Non-pigmented ciliary epithelial cell (primary cell): ENCODE measurements at regions not wholly inside any gene's neighbourhood (a gene's known extent, or its start where the extent isn't known, plus 50 kb on each side); places are given as distances from the start of the nearest gene placed in this dataset.

Experiments used
- DNase-seq: peaks from one replicate; pipeline ENCODE4 v3.0.0-alpha.2; 2010; ENCODE audit warnings: low read depth

GRCh38 chr10:36114141-36114540 lies 472.0 kb upstream of the FZD8 start:
- DNase-seq: no peak

- no peak for DNase-seq
These were observed 469.6 kb upstream of the FZD8 start for GRCh38 chr10:36111676-36112075.

- DNase-seq: no peak
These were observed 468.0 kb upstream of the FZD8 start for GRCh38 chr10:36110097-36110496.

- no peak for DNase-seq
These were observed 467.4 kb upstream of the FZD8 start for GRCh38 chr10:36109399-36110023.

- no peak for DNase-seq
These were observed 455.6 kb upstream of the FZD8 start for GRCh38 chr10:36097696-36098095.

GRCh38 chr10:36096576-36096975 lies 454.5 kb upstream of the FZD8 start:
- DNase-seq: no peak

GRCh38 chr10:36094096-36094495 lies 452.0 kb upstream of the FZD8 start:
- no peak for DNase-seq

- no peak for DNase-seq
These were observed 450.0 kb upstream of the FZD8 start for GRCh38 chr10:36092116-36092515.

GRCh38 chr10:36091007-36091406 lies 448.9 kb upstream of the FZD8 start:
- no peak for DNase-seq

- no peak for DNase-seq
These were observed 447.8 kb upstream of the FZD8 start for GRCh38 chr10:36089790-36090440.

GRCh38 chr10:36087006-36088005 lies 445.2 kb upstream of the FZD8 start:
- DNase-seq: no peak

- DNase-seq: no peak
These were observed 433.1 kb upstream of the FZD8 start for GRCh38 chr10:36075196-36075595.

GRCh38 chr10:36073796-36074345 lies 431.8 kb upstream of the FZD8 start:
- no peak for DNase-seq

- no peak for DNase-seq
These were observed 426.4 kb upstream of the FZD8 start for GRCh38 chr10:36068542-36068941.

- DNase-seq: no peak
These were observed 425.7 kb upstream of the FZD8 start for GRCh38 chr10:36067748-36068147.

GRCh38 chr10:36066850-36067249 lies 424.8 kb upstream of the FZD8 start:
- DNase-seq: no peak

GRCh38 chr10:36066102-36066501 lies 424.0 kb upstream of the FZD8 start:
- DNase-seq: no peak

- no peak for DNase-seq
These were observed 421.3 kb upstream of the FZD8 start for GRCh38 chr10:36063396-36063795.

GRCh38 chr10:36057731-36058130 lies 415.6 kb upstream of the FZD8 start:
- no peak for DNase-seq

- no peak for DNase-seq
These were observed 415.1 kb upstream of the FZD8 start for GRCh38 chr10:36057180-36057579.

GRCh38 chr10:36053775-36054174 lies 411.7 kb upstream of the FZD8 start:
- no peak for DNase-seq

- no peak for DNase-seq
These were observed 411.2 kb upstream of the FZD8 start for GRCh38 chr10:36053271-36053670.
